ENCODE measurements at regions not wholly inside any gene's neighbourhood (a gene's known extent, or its start where the extent isn't known, plus 50 kb on each side); places are given as distances from the start of the nearest gene placed in this dataset.
"Not testable (repeated sequence)": the region's sequence is repeated elsewhere in the genome, so short reads cannot be mapped to it uniquely, and the experiment has no call there.

DNA sequence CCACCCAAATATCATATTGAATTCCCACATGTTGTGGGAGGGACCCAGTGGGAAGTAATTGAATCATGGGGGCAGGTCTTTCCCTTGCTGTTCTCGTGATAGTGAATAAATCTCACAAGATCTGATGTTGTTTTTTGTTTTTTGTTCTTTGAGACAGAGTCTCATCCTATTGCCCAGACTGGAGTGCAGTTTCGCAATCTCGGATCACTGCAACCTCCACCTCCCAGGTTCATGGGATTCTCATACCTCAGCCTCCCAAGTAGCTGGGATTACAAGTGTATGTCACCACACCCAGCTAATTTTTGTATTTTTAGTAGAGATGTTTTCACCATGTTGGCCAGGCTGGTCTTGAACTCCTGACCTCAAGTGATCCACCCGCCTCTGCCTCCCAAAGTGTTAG, 552.6 kb upstream of the VRK2 start:
- TF ChIP-seq, protein P1, sequence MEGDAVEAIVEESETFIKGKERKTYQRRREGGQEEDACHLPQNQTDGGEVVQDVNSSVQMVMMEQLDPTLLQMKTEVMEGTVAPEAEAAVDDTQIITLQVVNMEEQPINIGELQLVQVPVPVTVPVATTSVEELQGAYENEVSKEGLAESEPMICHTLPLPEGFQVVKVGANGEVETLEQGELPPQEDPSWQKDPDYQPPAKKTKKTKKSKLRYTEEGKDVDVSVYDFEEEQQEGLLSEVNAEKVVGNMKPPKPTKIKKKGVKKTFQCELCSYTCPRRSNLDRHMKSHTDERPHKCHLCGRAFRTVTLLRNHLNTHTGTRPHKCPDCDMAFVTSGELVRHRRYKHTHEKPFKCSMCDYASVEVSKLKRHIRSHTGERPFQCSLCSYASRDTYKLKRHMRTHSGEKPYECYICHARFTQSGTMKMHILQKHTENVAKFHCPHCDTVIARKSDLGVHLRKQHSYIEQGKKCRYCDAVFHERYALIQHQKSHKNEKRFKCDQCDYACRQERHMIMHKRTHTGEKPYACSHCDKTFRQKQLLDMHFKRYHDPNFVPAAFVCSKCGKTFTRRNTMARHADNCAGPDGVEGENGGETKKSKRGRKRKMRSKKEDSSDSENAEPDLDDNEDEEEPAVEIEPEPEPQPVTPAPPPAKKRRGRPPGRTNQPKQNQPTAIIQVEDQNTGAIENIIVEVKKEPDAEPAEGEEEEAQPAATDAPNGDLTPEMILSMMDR (IDR thresholded peaks at IDR 0.05) = not testable (repeated sequence)
- not testable (repeated sequence) for TF ChIP-seq POLR2A (IDR thresholded peaks at IDR 0.05)

All from tibial nerve (tissue), 3 donors.